NCI-H187 (cell line): ENCODE measurements at regions not wholly inside any gene's neighbourhood (a gene's known extent, or its start where the extent isn't known, plus 50 kb on each side); places are given as distances from the start of the nearest gene placed in this dataset.
"Not testable (repeated sequence)": the region's sequence is repeated elsewhere in the genome, so short reads cannot be mapped to it uniquely, and the experiment has no call there.

ENCODE experiments used
- DNase-seq, 2 experiments: peaks; one replicate each; lab custom pipeline; 2025; lab: John Stamatoyannopoulos, UW

GRCh38 chr17:16842346-16842745 is 129.6 kb downstream of the TNFRSF13B start:
- DNase-seq: not testable (repeated sequence)

GRCh38 chr17:16841896-16842295 is 130.0 kb downstream of the TNFRSF13B start:
- DNase-seq: not testable (repeated sequence)

GRCh38 chr17:16840219-16840618 is 131.7 kb downstream of the TNFRSF13B start:
- not testable (repeated sequence) for DNase-seq

GRCh38 chr17:16839242-16840175 is 132.4 kb downstream of the TNFRSF13B start:
- DNase-seq: not testable (repeated sequence)

GRCh38 chr17:16838795-16839194 is 133.1 kb downstream of the TNFRSF13B start:
- not testable (repeated sequence) for DNase-seq

- not testable (repeated sequence) for DNase-seq
Measured at GRCh38 chr17:16838287-16838686, 133.6 kb downstream of the TNFRSF13B start.

GRCh38 chr17:16837468-16838266 is 134.3 kb downstream of the TNFRSF13B start:
- not testable (repeated sequence) for DNase-seq

- not testable (repeated sequence) for DNase-seq
Measured at GRCh38 chr17:16836315-16836915, 135.5 kb downstream of the TNFRSF13B start.

GRCh38 chr17:16833517-16833916 is 138.4 kb downstream of the TNFRSF13B start:
- DNase-seq: not testable (repeated sequence)

GRCh38 chr17:16832853-16833252 is 139.1 kb downstream of the TNFRSF13B start:
- DNase-seq: not testable (repeated sequence)

GRCh38 chr17:16832206-16832605 is 139.7 kb downstream of the TNFRSF13B start:
- not testable (repeated sequence) for DNase-seq

- DNase-seq: not testable (repeated sequence)
Measured at GRCh38 chr17:16830770-16831169, 140.7 kb downstream of the CCDC144A start.

GRCh38 chr17:16830219-16830618 is 140.2 kb downstream of the CCDC144A start:
- not testable (repeated sequence) for DNase-seq
